Glomerular endothelial cell (primary cell): ENCODE measurements at regions not wholly inside any gene's neighbourhood (a gene's known extent, or its start where the extent isn't known, plus 50 kb on each side); places are given as distances from the start of the nearest gene placed in this dataset.

Experiments used
- DNase-seq: peaks from one replicate; pipeline ENCODE4 v3.0.0-alpha.2; 2011; ENCODE audit warnings: low read depth, low spot score; ENCODE audit errors: extremely low read depth

GRCh38 chr10:131478377-131478989, 167.0 kb upstream of the TCERG1L start:
- DNase-seq, result no peak

- DNase-seq, result no peak
These were observed 168.5 kb upstream of the TCERG1L start for GRCh38 chr10:131480066-131480465.

GRCh38 chr10:131480861-131481260, 169.3 kb upstream of the TCERG1L start:
- DNase-seq, result no peak

- DNase-seq, result no peak
These were observed 174.2 kb upstream of the TCERG1L start for GRCh38 chr10:131485732-131486131.

- no peak for DNase-seq
These were observed 176.3 kb upstream of the TCERG1L start for GRCh38 chr10:131487822-131488221.

- DNase-seq, result no peak
These were observed 179.6 kb upstream of the TCERG1L start for GRCh38 chr10:131490991-131491594.

- DNase-seq, result no peak
These were observed 180.8 kb upstream of the TCERG1L start for GRCh38 chr10:131492211-131492857.

- no peak for DNase-seq
These were observed 181.9 kb upstream of the TCERG1L start for GRCh38 chr10:131493432-131493831.

GRCh38 chr10:131494451-131494850, 182.9 kb upstream of the TCERG1L start:
- DNase-seq, result no peak

GRCh38 chr10:131495224-131495623, 183.7 kb upstream of the TCERG1L start:
- no peak for DNase-seq

GRCh38 chr10:131495892-131496291, 184.4 kb upstream of the TCERG1L start:
- no peak for DNase-seq

- DNase-seq, result no peak
These were observed 185.0 kb upstream of the TCERG1L start for GRCh38 chr10:131496351-131497052.

GRCh38 chr10:131499566-131499965, 188.0 kb upstream of the TCERG1L start:
- DNase-seq, result no peak

GRCh38 chr10:131500181-131500580, 188.7 kb upstream of the TCERG1L start:
- no peak for DNase-seq

- no peak for DNase-seq
These were observed 189.4 kb upstream of the TCERG1L start for GRCh38 chr10:131500892-131501291.

- DNase-seq, result no peak
These were observed 192.5 kb upstream of the TCERG1L start for GRCh38 chr10:131503992-131504391.

GRCh38 chr10:131511391-131511790, 199.9 kb upstream of the TCERG1L start:
- DNase-seq, result no peak

- no peak for DNase-seq
These were observed 201.3 kb upstream of the TCERG1L start for GRCh38 chr10:131512852-131513251.

GRCh38 chr10:131513445-131513844, 201.9 kb upstream of the TCERG1L start:
- DNase-seq, result no peak

GRCh38 chr10:131513901-131514300, 202.4 kb upstream of the TCERG1L start:
- no peak for DNase-seq

GRCh38 chr10:131514454-131514853, 202.9 kb upstream of the TCERG1L start:
- DNase-seq, result no peak

GRCh38 chr10:131516285-131516684, 204.8 kb upstream of the TCERG1L start:
- no peak for DNase-seq
